GM18907 (cell line): ENCODE measurements at regions not wholly inside any gene's neighbourhood (a gene's known extent, or its start where the extent isn't known, plus 50 kb on each side); places are given as distances from the start of the nearest gene placed in this dataset.

Experiments used
- ATAC-seq: cut with Tn5 transposase; IDR thresholded peaks from one replicate; pipeline ENCODE4 v1.9.1; 2021; ENCODE audit warnings: mild to moderate bottlenecking, moderate library complexity; ENCODE audit not compliant: unreplicated experiment

DNA sequence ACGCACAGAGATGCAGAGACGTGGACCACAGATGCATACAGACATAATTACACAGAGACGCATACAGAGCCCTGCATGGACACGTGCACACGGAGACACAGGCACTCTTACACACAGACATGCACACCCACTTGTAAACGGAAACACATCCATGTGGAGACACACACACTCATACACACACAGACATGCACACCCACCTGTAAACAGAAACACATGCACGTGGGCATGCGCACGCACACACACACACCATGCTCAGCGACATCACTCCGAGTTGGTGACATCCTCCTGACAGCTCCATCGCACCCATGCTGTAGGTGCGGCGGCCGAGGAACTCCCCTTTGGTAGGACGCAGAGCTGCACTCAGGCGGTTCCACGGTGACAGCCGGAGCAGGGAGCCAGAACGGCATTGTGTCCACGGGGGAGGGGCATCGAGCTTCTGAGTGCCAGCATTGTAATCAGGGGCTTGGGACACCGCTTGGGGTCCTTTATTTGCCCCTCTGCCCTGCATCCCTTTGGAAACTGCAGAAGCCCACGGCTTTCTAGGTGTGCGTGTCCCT is 233.5 kb downstream of the RBFOX3 start:
- ATAC-seq: no peak

- ATAC-seq: no peak
Observed at GRCh38 chr17:79374807-79375206, 236.0 kb downstream of the RBFOX3 start.

DNA sequence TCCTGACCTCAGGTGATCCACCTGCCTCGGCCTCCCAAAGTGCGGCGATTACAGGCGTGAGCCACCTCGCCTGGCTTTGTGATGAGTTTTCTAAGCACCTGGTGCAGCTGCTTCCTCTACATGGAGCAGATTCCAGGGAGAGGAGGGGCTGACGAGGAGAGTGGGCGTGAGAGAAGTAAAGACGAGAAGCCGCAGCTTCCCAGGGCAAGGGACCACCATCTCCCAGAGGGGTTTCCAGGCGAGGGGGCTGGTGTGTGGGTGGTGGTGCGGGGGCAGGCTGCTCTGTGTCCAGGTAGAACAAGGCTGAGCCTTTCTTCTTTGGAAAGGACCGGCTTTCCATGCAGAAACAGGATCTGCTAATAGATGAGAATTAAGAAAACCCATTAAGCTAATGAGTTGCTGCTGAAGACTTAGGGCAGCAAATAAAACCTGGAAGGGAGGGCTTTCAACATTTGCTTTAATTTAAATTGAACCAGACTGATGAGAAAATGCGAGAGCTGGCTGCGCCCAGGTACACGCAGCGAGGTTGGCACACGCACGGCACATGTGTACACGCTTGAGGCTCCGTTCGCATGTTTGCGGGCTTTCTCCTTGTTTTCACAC is 236.7 kb downstream of the RBFOX3 start:
- no peak for ATAC-seq

- no peak for ATAC-seq
Observed at GRCh38 chr17:79372470-79373238, 238.2 kb downstream of the RBFOX3 start.

DNA sequence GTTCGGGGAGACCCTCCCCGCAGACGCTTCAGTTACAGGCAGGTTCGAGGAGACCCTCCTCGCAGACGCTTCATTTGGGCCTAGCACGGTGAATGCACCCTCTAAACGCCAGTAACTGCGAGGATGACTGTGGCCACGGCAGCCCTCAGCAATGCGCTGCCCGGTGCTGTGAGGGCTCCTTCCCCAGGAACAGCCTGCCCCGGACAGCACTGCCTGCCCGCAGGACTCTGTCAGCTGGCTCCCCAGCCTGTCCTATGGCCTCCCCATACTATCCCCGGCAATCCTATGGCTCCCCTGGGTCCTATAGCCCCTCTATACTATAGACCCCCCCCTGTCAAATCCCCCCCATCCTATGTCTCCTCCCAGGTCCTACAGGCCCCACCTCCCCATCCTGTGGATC is 238.9 kb downstream of the RBFOX3 start:
- ATAC-seq: no peak

- no peak for ATAC-seq
Observed at GRCh38 chr17:79370594-79370993, 240.3 kb downstream of the RBFOX3 start.

GRCh38 chr17:79370126-79370525 is 240.7 kb downstream of the RBFOX3 start:
- no peak for ATAC-seq

GRCh38 chr17:79369532-79369931 is 241.3 kb downstream of the RBFOX3 start:
- ATAC-seq: no peak

GRCh38 chr17:79369001-79369400 is 241.8 kb downstream of the RBFOX3 start:
- ATAC-seq: no peak

DNA sequence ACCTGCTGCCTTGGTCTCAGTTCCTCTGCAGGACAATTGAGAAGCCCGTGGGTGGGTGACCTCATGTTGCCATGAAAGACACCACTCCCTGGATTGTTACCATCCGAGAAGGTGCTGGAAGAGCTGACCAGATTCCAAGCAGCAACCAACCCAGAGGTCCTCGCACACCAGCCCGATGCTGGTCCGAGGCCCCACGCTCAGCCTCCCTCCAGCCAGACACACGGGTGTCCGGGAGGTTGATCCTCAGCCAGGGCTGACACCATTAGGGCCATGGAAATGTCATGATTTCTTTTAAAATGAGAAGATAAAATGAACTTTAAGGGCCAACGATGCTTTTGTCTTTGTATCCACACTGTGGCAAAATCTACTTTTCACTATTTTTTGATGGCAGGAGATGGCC is 242.3 kb downstream of the RBFOX3 start:
- no peak for ATAC-seq

DNA sequence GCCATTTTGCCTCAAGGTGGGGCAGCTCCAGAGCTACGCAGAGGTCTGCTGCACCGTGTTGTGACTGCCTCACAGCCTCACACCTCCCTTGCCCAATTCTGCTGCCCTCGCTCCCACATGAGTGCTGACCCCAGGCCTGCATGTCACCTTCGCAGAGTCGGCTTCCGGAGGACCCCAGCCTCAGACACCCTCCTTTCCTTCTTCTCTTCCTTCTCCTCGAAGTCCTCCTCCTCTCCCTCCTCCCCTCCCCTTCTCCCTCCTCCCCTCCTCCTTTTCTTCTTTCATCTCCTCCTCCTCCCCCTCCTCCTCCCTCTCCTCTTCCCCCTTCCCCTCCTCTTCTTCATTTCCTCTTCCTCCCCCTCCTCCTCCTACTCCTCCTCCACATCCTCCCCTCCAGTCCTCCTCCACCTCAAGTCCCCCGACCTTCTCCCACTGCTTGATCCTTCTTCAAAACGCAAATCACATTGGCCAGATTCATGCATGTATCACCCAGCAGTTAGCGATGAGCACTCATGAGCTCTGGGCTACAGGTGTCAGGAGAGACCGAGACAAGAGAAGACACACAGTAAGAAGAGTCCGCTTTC is 243.8 kb downstream of the RBFOX3 start:
- ATAC-seq: no peak

GRCh38 chr17:79365836-79366770 is 244.7 kb downstream of the RBFOX3 start:
- no peak for ATAC-seq

DNA sequence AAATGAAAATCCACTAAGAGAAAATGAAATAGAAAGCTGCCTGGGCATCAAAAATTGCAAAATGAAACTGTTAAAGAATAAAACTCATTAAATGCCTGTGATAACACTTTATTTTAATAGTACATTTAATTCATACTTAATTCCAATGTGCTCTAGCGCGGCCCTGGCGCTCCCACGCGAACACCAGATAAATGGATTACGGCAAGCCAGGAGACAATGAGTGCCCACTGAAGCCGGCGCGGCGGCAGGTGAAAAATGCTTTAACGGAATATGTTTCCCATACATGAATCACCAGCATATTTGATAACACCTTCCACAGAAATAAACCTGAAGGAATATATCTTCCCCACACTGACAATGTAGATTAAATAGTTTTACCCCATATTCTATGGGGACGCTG is 245.5 kb downstream of the RBFOX3 start:
- no peak for ATAC-seq

DNA sequence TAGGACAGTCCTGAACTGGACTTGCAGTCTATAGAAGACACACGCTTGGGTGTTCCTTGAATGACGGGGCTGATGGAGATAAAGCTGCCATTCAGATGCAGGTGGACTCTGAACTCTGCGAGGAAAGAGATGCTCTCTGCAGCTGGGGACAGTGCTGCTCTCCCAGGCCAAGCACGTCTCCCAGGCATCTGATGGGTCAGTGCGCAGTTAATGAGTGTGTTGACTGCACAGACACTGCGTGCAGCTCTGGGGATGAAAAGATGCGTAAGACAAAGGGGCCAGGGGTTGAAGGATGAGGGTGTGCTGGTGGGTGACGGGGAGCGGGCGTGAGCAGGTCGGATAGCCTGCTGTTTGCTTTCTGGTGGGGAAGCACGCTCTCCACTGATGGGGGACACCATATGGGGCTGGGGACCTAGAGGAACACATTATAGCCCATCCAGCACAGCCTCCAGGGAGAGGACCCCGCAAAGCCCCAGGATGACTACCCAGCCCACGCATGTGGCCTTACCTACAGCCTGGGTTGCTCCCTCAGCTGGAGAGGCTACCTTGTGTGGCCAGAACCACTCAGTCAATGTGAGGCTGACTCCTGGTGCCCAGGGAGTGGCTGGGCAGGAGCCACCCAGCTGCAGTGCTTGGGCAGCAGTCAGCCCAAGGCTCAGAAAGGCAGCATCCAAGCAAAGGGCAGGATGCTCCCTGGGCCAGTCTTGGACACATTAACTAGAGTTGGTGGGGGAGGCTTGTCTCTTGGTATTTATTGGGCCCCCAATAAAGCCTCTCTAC is 246.3 kb downstream of the RBFOX3 start:
- no peak for ATAC-seq

DNA sequence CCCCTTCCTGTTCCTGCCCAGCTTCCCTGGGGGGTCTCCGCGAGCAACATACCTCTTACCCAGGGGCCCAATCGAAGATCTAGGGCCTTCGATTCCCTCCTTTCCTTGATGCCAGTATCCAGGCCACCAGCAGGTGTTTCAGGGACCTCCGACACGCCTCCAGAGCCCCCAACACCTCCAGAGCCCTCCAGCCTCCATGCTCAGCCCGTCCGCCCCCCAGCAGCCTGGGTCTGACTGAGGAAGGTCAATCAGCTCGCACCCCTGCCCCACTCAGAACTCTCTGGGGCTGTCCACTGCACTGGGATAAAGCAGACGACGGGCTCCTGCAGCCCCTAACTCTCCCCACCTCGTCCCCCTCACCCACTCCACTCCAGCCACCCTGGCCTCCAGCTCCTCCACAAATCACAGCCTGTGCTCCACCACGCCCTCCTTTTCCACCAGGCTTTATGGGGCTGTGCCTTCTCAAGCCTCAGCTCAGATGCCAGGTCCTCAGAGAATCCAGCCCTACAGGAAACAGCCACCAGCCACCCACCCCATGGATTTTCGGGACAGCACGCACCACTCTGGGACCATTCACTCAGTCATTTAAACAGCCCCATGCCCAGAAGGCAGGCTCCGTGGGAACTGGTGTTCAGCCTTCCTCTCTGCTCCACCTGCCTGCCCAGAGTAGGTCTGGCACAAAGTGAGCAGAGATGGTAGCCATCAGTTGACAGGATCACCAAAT is 247.1 kb downstream of the RBFOX3 start:
- ATAC-seq: no peak

DNA sequence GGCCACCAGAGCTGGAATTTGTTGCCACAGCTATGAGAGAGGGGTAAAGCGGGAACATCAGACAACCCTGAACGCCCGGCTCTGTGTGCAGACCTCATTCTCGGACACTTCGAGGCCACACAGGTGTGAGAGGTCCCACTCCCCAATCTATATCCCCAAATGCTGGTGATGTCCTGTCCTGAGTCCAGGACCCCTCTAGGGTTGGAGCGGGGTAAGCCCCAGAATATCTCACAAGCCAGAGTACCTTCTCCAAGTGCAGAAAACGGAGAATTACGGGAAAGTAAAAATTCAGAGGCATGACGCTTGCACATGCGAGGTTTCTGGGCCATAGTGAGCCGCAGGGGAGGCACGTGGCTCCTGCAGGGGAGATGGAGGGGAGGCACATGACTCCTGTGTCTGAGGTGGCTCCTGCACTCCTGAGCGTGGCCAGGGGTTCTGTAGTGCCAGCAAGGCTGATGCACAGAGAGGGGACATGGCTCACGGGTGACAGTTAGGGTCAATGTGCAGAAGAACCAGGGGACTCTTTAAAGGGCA is 248.0 kb downstream of the RBFOX3 start:
- no peak for ATAC-seq

DNA sequence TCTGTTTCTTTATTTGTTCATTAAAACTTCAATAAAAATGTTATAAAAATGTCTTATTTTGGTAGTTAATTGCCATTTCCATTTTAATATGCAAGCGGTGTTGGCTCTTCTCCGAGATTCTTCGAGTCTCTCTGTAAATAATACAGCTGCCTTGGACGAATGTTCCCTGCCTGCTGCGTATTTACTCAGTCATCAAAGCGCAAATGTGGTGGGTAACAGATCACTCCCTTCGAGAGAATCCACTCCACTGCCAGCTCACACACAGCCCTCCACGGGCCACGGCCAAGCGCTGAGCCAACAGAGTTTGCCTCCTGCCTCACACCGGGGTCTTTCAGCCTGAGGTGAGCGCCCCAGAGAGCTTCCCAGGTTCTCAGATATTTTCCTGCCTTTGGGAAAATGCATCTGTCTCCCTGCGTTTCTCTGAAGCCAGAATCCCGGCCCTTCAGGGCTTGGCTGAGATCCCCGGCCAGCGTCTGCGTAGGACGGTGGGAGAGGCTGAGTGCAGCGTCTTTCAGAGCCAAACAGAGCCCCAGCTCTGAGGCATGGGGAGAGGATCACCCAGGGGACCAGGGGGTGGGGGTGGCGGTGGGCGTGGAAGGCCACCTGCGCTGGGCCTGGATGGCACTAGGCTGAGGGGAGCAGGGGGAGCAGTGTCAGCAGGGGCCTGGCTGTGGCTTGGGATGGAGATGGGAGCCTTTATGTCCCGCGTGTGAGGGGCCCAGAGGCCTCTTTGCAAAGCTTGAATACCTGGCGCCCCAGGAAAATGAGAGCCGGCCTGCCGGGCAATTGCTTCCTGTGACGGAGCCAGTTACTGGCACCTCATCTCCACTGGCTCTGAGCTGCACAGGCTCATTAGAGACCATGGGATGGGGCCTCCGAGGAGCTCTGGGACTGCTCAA is 248.7 kb downstream of the RBFOX3 start:
- no peak for ATAC-seq

DNA sequence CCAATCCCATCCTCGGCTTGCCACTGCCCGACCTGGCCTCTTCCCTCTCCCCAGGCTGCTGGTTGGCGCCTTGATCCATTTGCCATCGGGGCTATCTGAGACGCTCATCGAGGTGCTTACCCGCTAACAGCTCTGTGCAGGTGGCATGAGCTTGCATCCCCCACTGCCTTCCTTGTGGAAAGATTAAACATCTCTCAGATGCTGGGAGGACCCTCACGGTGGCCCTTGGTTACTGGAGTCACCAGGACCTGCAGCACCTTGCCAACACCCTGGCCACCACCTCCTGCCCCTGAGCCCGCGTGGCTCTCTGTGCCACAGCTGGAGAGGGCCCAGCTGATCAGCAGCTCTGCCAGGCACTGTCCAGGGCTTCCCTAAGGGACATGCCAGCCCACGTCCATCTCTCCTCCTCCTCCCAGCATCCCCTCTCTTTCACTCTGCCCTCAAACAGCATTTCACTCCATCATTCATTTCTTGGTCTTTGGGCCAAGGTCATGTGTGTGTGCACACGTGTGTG is 249.6 kb downstream of the RBFOX3 start:
- ATAC-seq: no peak
